ENCODE measurements at regions not wholly inside any gene's neighbourhood (a gene's known extent, or its start where the extent isn't known, plus 50 kb on each side); places are given as distances from the start of the nearest gene placed in this dataset.

DNA sequence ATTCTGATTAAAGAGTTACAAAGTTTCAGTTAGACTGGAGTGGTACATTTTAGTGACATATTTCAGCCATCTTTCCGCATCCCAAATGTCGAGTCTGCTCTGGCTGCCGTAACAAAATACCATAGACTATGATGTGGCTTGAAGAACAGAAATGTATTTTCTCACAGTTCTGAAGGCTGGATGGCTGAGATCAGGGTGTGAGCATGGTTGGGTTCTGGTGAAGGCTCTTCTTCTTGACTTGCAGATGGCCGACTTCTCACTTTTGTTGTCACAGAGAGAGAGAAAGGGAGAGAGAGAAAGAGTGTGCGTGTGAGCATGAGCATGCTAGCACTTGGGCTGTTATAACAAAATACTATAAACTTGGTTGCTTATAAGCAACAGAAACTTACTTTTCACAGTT lies 335.4 kb upstream of the RAG2 start:
- Histone ChIP-seq H3K27me3 (ENCODE audit: control insufficient read depth in 1 of 2, insufficient read depth in 2 of 2, low read length in 2 of 2) (no peaks in the 10 kb centered on the region), H3K4me3 (replicated peaks in 1 of 3; ENCODE audit: insufficient read depth in 1 of 3, low read depth in 2 of 3, low read length in 3 of 3) (no peak overlapping the region), H2AFZ (ENCODE audit: low read length) (no peak overlapping the region), H3K27ac (ENCODE audit: extremely low read length, insufficient read depth, low read length) (no peak overlapping the region), H3K4me1 (ENCODE audit: insufficient read depth, low read length) (no peaks in the 10 kb centered on the region), H3K36me3 (replicated peaks in 1 of 2; ENCODE audit: control insufficient read depth in 1 of 2, insufficient read depth in 2 of 2, low read length in 2 of 2) (no peaks in the 10 kb centered on the region), H3K9me3 (ENCODE audit: low read length) (no peaks in the 10 kb centered on the region), H4K20me1 (ENCODE audit: insufficient read depth, low read length) (no peaks in the 10 kb centered on the region), H3K4me2 (ENCODE audit: low read depth, low read length) (no peak overlapping the region), H3K9ac (ENCODE audit: insufficient read depth, low read depth, low read length) (no peak overlapping the region), H3K79me2 (ENCODE audit: insufficient read depth, low read length) (no peaks in the 10 kb centered on the region)
- in situ Hi-C loops (cut with HindIII; ENCODE audit: extremely low pct_ligation_motif_present, low pct_unique_long_range_greater_than_20kb) (no loop called here), intact Hi-C loops (cut with micrococcal nuclease; ENCODE audit: unreplicated experiment) (no loop called here)
- TF ChIP-seq ZNF335 (CRISPR knock-in tag; IDR thresholded peaks at IDR 0.05) (no peak), SRF (IDR thresholded peaks at IDR 0.05; ENCODE audit: low read depth, low read length) (no peak), SOX6 (IDR thresholded peaks at IDR 0.05) (no peak), SOX6 (CRISPR knock-in tag; IDR thresholded peaks at IDR 0.05) (no peak), ISX (CRISPR knock-in tag; conservative IDR thresholded peaks at IDR 0.05) (no peak), GATAD2A (CRISPR knock-in tag; IDR thresholded peaks at IDR 0.05) (no peak), ZNF207 (IDR thresholded peaks at IDR 0.05; ENCODE audit: borderline replicate concordance) (no peak), ZNF460 (CRISPR knock-in tag; IDR thresholded peaks at IDR 0.05; ENCODE audit: borderline replicate concordance) (no peak), THAP11 (CRISPR knock-in tag; IDR thresholded peaks at IDR 0.05) (no peak), ZNF431 (CRISPR knock-in tag; IDR thresholded peaks at IDR 0.05; ENCODE audit: borderline replicate concordance, low read depth) (no peak), PITX1 (CRISPR knock-in tag; IDR thresholded peaks at IDR 0.05) (no peak), ZSCAN22 (CRISPR knock-in tag; IDR thresholded peaks at IDR 0.05) (no peak)
- TF ChIP-seq, protein P1, sequence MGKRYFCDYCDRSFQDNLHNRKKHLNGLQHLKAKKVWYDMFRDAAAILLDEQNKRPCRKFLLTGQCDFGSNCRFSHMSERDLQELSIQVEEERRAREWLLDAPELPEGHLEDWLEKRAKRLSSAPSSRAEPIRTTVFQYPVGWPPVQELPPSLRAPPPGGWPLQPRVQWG (CRISPR knock-in tag; IDR thresholded peaks at IDR 0.05; ENCODE audit: borderline replicate concordance, low read depth), result no peak
- TF ChIP-seq, protein P2, sequence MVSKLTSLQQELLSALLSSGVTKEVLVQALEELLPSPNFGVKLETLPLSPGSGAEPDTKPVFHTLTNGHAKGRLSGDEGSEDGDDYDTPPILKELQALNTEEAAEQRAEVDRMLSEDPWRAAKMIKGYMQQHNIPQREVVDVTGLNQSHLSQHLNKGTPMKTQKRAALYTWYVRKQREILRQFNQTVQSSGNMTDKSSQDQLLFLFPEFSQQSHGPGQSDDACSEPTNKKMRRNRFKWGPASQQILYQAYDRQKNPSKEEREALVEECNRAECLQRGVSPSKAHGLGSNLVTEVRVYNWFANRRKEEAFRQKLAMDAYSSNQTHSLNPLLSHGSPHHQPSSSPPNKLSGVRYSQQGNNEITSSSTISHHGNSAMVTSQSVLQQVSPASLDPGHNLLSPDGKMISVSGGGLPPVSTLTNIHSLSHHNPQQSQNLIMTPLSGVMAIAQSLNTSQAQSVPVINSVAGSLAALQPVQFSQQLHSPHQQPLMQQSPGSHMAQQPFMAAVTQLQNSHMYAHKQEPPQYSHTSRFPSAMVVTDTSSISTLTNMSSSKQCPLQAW (CRISPR knock-in tag; IDR thresholded peaks at IDR 0.05), result no peak
- TF ChIP-seq, protein P3, sequence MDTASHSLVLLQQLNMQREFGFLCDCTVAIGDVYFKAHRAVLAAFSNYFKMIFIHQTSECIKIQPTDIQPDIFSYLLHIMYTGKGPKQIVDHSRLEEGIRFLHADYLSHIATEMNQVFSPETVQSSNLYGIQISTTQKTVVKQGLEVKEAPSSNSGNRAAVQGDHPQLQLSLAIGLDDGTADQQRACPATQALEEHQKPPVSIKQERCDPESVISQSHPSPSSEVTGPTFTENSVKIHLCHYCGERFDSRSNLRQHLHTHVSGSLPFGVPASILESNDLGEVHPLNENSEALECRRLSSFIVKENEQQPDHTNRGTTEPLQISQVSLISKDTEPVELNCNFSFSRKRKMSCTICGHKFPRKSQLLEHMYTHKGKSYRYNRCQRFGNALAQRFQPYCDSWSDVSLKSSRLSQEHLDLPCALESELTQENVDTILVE (CRISPR knock-in tag; IDR thresholded peaks at IDR 0.05), result no peak
- TF ChIP-seq, protein P4, sequence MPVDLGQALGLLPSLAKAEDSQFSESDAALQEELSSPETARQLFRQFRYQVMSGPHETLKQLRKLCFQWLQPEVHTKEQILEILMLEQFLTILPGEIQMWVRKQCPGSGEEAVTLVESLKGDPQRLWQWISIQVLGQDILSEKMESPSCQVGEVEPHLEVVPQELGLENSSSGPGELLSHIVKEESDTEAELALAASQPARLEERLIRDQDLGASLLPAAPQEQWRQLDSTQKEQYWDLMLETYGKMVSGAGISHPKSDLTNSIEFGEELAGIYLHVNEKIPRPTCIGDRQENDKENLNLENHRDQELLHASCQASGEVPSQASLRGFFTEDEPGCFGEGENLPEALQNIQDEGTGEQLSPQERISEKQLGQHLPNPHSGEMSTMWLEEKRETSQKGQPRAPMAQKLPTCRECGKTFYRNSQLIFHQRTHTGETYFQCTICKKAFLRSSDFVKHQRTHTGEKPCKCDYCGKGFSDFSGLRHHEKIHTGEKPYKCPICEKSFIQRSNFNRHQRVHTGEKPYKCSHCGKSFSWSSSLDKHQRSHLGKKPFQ (CRISPR knock-in tag; IDR thresholded peaks at IDR 0.05; ENCODE audit: insufficient replicate concordance), result no peak
- TF ChIP-seq, protein P5, sequence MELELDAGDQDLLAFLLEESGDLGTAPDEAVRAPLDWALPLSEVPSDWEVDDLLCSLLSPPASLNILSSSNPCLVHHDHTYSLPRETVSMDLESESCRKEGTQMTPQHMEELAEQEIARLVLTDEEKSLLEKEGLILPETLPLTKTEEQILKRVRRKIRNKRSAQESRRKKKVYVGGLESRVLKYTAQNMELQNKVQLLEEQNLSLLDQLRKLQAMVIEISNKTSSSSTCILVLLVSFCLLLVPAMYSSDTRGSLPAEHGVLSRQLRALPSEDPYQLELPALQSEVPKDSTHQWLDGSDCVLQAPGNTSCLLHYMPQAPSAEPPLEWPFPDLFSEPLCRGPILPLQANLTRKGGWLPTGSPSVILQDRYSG (CRISPR knock-in tag; IDR thresholded peaks at IDR 0.05), result no peak
- TF ChIP-seq, protein P6, sequence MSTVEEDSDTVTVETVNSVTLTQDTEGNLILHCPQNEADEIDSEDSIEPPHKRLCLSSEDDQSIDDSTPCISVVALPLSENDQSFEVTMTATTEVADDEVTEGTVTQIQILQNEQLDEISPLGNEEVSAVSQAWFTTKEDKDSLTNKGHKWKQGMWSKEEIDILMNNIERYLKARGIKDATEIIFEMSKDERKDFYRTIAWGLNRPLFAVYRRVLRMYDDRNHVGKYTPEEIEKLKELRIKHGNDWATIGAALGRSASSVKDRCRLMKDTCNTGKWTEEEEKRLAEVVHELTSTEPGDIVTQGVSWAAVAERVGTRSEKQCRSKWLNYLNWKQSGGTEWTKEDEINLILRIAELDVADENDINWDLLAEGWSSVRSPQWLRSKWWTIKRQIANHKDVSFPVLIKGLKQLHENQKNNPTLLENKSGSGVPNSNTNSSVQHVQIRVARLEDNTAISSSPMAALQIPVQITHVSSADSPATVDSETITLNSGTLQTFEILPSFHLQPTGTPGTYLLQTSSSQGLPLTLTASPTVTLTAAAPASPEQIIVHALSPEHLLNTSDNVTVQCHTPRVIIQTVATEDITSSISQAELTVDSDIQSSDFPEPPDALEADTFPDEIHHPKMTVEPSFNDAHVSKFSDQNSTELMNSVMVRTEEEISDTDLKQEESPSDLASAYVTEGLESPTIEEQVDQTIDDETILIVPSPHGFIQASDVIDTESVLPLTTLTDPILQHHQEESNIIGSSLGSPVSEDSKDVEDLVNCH (CRISPR knock-in tag; IDR thresholded peaks at IDR 0.05), result no peak
- no peak for FAIRE-seq
- no peak for DNase-seq (ENCODE audit: low spot score)
- POLR2A ChIA-PET, result no interaction called here
- CTCF ChIA-PET (ENCODE audit: low intra/inter-chr PET ratio, low total read pairs), result no interaction called here
- no peak for ATAC-seq
- no TSS peak for BruUV-seq (replicated peaks)
- WGBS (ENCODE audit: low lambda C conversion rate), result 63% methylated on average over 5 of the region's 5 CpGs

Data from HepG2 (cell line).